ENCODE measurements at regions not wholly inside any gene's neighbourhood (a gene's known extent, or its start where the extent isn't known, plus 50 kb on each side); places are given as distances from the start of the nearest gene placed in this dataset.

DNA sequence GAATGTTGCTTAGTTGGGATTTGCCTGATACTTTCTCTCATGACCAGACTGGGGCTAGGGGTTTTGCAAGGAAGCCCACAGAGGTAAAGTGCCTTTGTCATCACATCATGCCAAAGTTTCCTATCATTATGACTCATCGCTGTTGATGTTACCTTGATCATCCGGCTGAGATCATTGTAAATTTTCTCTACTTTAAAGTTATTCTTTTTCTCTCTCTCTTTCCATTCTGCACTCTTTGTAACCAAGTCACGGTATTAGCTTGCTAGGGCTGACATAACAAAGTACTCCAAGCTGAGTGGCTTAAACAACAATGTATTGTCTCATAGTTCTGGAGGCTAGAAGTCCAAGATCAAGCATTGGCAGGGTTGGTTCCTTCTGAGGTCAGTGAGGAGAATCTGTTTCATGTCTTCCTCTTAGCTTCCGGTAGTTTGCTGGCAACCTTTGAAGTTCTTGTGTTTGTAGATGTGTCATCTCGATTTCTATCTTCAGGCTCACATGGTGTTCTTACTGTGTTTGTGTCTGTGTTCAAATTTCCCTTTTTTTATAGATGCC is 113.0 kb downstream of the DTHD1 start:
- WGBS, result 92% methylated on average over 5 of the region's 5 CpGs
- Histone ChIP-seq H3K27me3 (ENCODE audit: control insufficient read depth in 2 of 2, insufficient read depth in 1 of 2, low read length in 1 of 2) (no peaks in the 10 kb centered on the region), H3K36me3 (ENCODE audit: control insufficient read depth in 2 of 2, insufficient read depth in 2 of 2, low read length in 1 of 2) (no peaks in the 10 kb centered on the region), H3K27ac (ENCODE audit: low read depth in 1 of 2, low read length in 1 of 2) (no peak overlapping the region), H3K4me3 (ENCODE audit: low read length in 2 of 2) (no peak overlapping the region), H3K9me3 (ENCODE audit: control insufficient read depth in 2 of 2, insufficient read depth in 1 of 2, low read length in 1 of 2) (no peaks in the 10 kb centered on the region), H3K4me1 (ENCODE audit: control insufficient read depth in 2 of 2, insufficient read depth in 2 of 2, low read length in 2 of 2) (no peaks in the 10 kb centered on the region)
- peak in 3 of 9 donors; percentile 4 to 55 (median 5) for DNase-seq (ENCODE audit: low read depth in 6 of 9, low spot score in 9 of 9)

DNA sequence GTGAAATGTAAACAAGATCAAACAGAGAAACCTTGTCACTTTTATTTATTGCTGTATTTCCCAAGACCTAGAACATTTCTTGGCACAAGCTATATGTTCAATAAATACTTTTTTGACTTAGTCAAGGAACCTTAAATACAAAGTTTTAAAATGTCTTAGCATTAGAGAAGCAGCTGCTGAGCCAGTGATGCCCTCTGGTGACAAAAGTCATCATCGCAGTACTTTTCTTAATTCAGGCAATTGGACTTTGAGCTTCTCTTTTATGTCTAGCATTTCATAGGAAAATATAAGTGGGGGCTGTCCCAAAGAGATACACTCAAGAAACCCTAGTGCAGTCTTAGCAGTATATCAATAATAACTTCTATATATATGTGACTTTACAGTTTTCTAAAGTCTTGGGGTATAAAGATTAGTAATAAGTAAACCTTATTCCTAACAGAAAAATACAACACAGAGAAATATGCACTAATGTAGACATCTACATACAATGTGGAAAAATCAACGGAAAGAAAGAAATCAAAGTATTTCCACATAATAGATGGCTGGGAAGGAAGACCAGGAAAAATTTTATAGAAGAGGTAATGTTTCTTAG is 118.4 kb downstream of the DTHD1 start:
- WGBS, result 42% methylated on average over 2 of the region's 2 CpGs
- no peak overlapping the region for H3K27ac ChIP-seq (ENCODE audit: low read depth in 1 of 2, low read length in 1 of 2)
- H3K4me3 ChIP-seq (ENCODE audit: low read length in 2 of 2), result no peak overlapping the region
- no peaks in the 10 kb centered on the region for H3K4me1 ChIP-seq (ENCODE audit: control insufficient read depth in 2 of 2, insufficient read depth in 2 of 2, low read length in 2 of 2)
- no peaks in the 10 kb centered on the region for H3K36me3 ChIP-seq (ENCODE audit: control insufficient read depth in 2 of 2, insufficient read depth in 2 of 2, low read length in 1 of 2)
- DNase-seq (ENCODE audit: low read depth in 6 of 9, low spot score in 9 of 9), result peak in 8 of 9 donors; percentile 32 to 74 (median 46)
- no peaks in the 10 kb centered on the region for H3K9me3 ChIP-seq (ENCODE audit: control insufficient read depth in 2 of 2, insufficient read depth in 1 of 2, low read length in 1 of 2)
- no peaks in the 10 kb centered on the region for H3K27me3 ChIP-seq (ENCODE audit: control insufficient read depth in 2 of 2, insufficient read depth in 1 of 2, low read length in 1 of 2)

DNA sequence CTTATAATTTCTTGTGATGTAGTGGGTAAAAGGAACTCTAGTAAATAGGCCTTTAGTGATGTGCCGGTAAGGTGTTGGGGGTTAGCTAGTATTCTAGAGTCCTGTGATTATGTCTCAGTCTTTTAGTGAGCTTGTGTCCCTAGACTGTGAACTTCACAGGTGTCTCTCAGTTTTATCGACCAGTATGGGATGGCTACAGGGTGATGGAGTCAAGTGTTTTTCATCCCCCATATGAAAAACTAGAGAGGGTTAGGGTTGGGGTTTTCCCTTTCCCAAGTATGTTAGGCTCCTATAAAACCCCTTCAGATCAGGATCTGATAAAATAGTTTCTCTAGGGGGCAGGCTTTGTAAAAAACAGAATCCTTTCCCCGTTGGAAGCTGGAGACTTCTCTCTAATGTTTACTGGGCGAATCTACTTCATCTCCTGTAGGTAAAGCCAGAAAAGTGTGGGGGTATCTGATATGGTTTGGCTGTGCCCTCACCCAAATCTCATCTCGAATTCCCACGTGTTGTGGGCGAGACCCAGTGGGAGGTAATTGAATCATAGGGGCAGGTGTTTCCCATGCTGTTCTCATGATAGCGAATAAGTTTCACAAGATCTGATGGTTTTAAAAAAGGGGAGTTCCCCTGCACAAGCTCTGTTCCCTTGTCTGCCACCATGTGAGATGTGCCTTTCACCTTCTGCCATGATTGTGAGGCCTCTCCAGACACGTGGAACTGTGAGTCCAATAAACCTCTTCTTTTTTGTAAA is 120.8 kb downstream of the DTHD1 start:
- Histone ChIP-seq H3K36me3 (ENCODE audit: control insufficient read depth in 2 of 2, insufficient read depth in 2 of 2, low read length in 1 of 2) (no peaks in the 10 kb centered on the region), H3K9me3 (ENCODE audit: control insufficient read depth in 2 of 2, insufficient read depth in 1 of 2, low read length in 1 of 2) (no peaks in the 10 kb centered on the region), H3K4me3 (ENCODE audit: low read length in 2 of 2) (no peak overlapping the region), H3K27me3 (ENCODE audit: control insufficient read depth in 2 of 2, insufficient read depth in 1 of 2, low read length in 1 of 2) (no peaks in the 10 kb centered on the region), H3K4me1 (ENCODE audit: control insufficient read depth in 2 of 2, insufficient read depth in 2 of 2, low read length in 2 of 2) (no peaks in the 10 kb centered on the region), H3K27ac (ENCODE audit: low read depth in 1 of 2, low read length in 1 of 2) (no peak overlapping the region)
- DNase-seq (ENCODE audit: low read depth in 6 of 9, low spot score in 9 of 9), result no peak
- 94% methylated on average over 9 of the region's 9 CpGs for WGBS

DNA sequence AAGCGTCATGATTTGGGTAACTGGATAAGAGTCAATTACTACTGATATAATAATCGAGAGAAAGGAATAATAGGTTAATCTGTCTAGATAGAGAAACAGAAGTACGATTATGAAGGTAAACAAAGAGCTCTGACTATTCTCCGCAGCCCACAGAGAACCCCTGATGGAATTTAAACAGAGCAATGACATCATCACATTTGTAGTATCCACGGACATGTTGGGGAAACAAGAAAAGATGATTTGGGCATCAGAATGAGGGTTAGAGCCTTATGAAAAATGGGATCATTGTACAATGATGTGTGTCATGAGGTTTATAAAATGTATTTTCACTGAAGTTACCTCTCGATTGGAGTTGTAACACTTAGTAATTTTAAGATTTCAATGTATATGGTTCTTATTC is 129.9 kb downstream of the DTHD1 start:
- H3K4me1 ChIP-seq (ENCODE audit: control insufficient read depth in 2 of 2, insufficient read depth in 2 of 2, low read length in 2 of 2), result no peaks in the 10 kb centered on the region
- H3K36me3 ChIP-seq (ENCODE audit: control insufficient read depth in 2 of 2, insufficient read depth in 2 of 2, low read length in 1 of 2), result no peaks in the 10 kb centered on the region
- no peak overlapping the region for H3K27ac ChIP-seq (ENCODE audit: low read depth in 1 of 2, low read length in 1 of 2)
- no peaks in the 10 kb centered on the region for H3K9me3 ChIP-seq (ENCODE audit: control insufficient read depth in 2 of 2, insufficient read depth in 1 of 2, low read length in 1 of 2)
- no peak overlapping the region for H3K4me3 ChIP-seq (ENCODE audit: low read length in 2 of 2)
- 98% methylated on average over 6 of the region's 6 CpGs for WGBS
- DNase-seq (ENCODE audit: low read depth in 6 of 9, low spot score in 9 of 9), result no peak
- no peaks in the 10 kb centered on the region for H3K27me3 ChIP-seq (ENCODE audit: control insufficient read depth in 2 of 2, insufficient read depth in 1 of 2, low read length in 1 of 2)

DNA sequence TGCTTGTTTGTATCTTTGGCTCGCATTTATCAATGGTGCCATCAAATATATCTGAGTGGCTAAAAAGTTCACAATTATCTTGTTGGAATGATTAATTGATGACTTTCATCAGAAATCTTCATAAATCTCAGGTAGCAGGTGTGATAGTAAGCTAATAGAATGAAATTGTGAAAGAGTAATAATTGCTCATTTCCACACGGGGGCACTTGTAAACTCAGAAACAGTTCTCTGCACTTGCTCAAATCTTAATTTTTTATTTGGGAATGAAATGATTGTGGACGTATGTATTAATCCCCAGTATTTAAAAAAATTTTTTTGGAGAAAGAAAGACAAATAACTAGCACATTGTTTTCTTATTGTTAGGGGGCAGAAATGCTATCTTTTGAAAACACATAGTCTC is 132.8 kb downstream of the DTHD1 start:
- DNase-seq (ENCODE audit: low read depth in 6 of 9, low spot score in 9 of 9), result no peak
- WGBS, result 70% methylated on average over 3 of the region's 3 CpGs
- no peaks in the 10 kb centered on the region for H3K9me3 ChIP-seq (ENCODE audit: control insufficient read depth in 2 of 2, insufficient read depth in 1 of 2, low read length in 1 of 2)

DNA sequence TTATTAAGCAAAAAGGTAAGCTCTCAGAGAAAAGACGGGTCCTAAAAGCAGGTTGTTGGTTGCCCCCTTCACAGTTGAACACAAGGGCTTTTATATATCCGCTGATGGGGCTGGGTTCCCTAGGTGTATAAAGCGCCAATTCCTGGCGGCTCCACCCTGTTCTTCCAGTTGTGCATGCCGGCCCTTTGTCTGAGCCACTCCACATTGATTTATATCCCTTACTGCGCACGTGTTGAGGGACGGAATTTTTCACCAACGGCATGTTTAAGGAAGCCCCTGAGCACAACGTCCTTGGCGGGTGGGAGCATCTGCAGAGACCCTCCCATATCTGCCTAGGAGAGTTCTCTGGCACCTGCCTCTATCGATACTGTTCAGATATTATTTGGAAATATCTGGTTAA is 135.7 kb downstream of the DTHD1 start:
- no peak for DNase-seq (ENCODE audit: low read depth in 6 of 9, low spot score in 9 of 9)
- H3K4me3 ChIP-seq (ENCODE audit: low read length in 2 of 2), result no peak overlapping the region
- 92% methylated on average over 12 of the region's 12 CpGs for WGBS
- peaks cover 0 to 7% of the 10 kb centered on the region in 2 donors for H3K9me3 ChIP-seq (ENCODE audit: control insufficient read depth in 2 of 2, insufficient read depth in 1 of 2, low read length in 1 of 2)
- no peaks in the 10 kb centered on the region for H3K36me3 ChIP-seq (ENCODE audit: control insufficient read depth in 2 of 2, insufficient read depth in 2 of 2, low read length in 1 of 2)
- no peaks in the 10 kb centered on the region for H3K27me3 ChIP-seq (ENCODE audit: control insufficient read depth in 2 of 2, insufficient read depth in 1 of 2, low read length in 1 of 2)
- H3K27ac ChIP-seq (ENCODE audit: low read depth in 1 of 2, low read length in 1 of 2), result no peak overlapping the region
- no peaks in the 10 kb centered on the region for H3K4me1 ChIP-seq (ENCODE audit: control insufficient read depth in 2 of 2, insufficient read depth in 2 of 2, low read length in 2 of 2)

More for the DNA sequence above, 132.8 kb downstream of the DTHD1 start:
- Histone ChIP-seq H3K27me3 (ENCODE audit: control insufficient read depth in 2 of 2, insufficient read depth in 1 of 2, low read length in 1 of 2) (no peaks in the 10 kb centered on the region), H3K4me1 (ENCODE audit: control insufficient read depth in 2 of 2, insufficient read depth in 2 of 2, low read length in 2 of 2) (no peaks in the 10 kb centered on the region), H3K36me3 (ENCODE audit: control insufficient read depth in 2 of 2, insufficient read depth in 2 of 2, low read length in 1 of 2) (no peaks in the 10 kb centered on the region), H3K4me3 (ENCODE audit: low read length in 2 of 2) (no peak overlapping the region), H3K27ac (ENCODE audit: low read depth in 1 of 2, low read length in 1 of 2) (no peak overlapping the region)

DNA sequence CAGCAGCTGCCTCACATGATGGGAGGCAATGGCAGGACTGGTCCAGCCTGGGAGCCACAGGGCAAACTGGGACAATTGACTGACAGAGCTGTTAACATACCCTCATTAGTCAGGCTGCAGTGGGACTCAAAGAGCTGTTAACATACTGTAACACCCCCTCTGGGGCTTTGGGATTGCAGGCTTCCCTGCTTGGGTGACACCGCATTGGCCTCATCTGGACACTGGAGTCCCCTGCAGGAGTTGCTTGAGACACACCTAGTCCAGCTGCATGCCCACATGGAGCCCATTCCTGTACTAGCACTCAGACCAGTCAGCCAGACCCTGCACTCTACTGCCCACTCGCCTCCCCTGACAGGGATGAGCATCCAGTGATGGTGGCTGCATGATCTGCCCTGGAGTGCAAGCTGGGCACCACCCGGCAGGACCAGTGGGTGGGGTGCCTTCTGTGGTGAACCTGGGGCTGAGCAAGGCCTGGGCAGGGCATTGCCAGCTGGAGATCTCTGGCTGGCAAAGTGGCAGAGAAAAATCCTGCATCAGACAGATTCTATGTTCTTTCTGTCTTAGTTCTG is 138.8 kb downstream of the DTHD1 start:
- Histone ChIP-seq H3K4me3 (ENCODE audit: low read length in 2 of 2) (no peak overlapping the region), H3K27ac (ENCODE audit: low read depth in 1 of 2, low read length in 1 of 2) (no peak overlapping the region), H3K27me3 (ENCODE audit: control insufficient read depth in 2 of 2, insufficient read depth in 1 of 2, low read length in 1 of 2) (no peaks in the 10 kb centered on the region), H3K9me3 (ENCODE audit: control insufficient read depth in 2 of 2, insufficient read depth in 1 of 2, low read length in 1 of 2) (peaks cover 0 to 7% of the 10 kb centered on the region in 2 donors), H3K4me1 (ENCODE audit: control insufficient read depth in 2 of 2, insufficient read depth in 2 of 2, low read length in 2 of 2) (no peaks in the 10 kb centered on the region), H3K36me3 (ENCODE audit: control insufficient read depth in 2 of 2, insufficient read depth in 2 of 2, low read length in 1 of 2) (no peaks in the 10 kb centered on the region)
- 95% methylated on average over 3 of the region's 3 CpGs for WGBS
- no peak for DNase-seq (ENCODE audit: low read depth in 6 of 9, low spot score in 9 of 9)

DNA sequence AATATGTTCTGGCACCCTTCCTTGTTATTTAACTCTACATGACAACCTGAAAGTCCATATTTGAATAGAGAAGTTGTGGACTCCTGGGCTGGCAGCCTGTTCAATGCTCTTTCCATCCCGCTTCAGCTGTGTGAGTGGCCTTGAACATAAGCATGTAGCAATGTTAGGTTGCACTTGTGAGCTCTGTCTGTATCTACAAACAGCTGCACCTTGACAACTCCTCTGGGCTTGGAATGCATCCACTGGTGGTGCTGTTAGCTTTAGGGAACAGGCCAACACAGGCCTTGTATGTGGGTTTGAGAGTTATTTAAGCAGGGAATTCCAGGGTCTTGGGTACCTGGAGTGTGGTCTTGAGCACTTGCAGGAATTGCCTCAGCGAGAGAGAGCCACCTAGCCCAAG is 141.2 kb downstream of the DTHD1 start:
- WGBS, result 93% methylated on average over 2 of the region's 2 CpGs
- Histone ChIP-seq H3K27me3 (ENCODE audit: control insufficient read depth in 2 of 2, insufficient read depth in 1 of 2, low read length in 1 of 2) (no peaks in the 10 kb centered on the region), H3K4me1 (ENCODE audit: control insufficient read depth in 2 of 2, insufficient read depth in 2 of 2, low read length in 2 of 2) (no peaks in the 10 kb centered on the region), H3K9me3 (ENCODE audit: control insufficient read depth in 2 of 2, insufficient read depth in 1 of 2, low read length in 1 of 2) (peaks cover 0 to 7% of the 10 kb centered on the region in 2 donors), H3K27ac (ENCODE audit: low read depth in 1 of 2, low read length in 1 of 2) (no peak overlapping the region), H3K4me3 (ENCODE audit: low read length in 2 of 2) (no peak overlapping the region), H3K36me3 (ENCODE audit: control insufficient read depth in 2 of 2, insufficient read depth in 2 of 2, low read length in 1 of 2) (no peaks in the 10 kb centered on the region)
- no peak for DNase-seq (ENCODE audit: low read depth in 6 of 9, low spot score in 9 of 9)

DNA sequence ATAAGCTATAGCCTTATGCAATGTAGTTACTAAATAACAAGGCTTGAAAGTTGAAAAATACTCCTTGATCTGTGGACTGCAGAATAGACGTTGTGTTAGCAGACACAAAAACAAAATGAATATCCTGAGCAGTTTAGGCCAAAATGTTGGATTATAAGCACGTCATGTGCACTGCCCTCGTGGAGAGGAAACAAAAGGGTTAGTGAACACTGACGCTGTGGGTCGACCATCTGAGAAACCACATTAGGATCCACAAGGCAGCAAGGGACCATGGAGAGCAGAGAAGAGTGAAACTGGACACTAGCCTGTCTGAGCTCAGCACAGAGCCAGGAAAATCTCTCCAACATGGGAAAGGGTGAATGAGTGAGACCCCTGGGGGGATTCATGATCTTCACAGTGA is 145.3 kb downstream of the DTHD1 start:
- 92% methylated on average over 5 of the region's 5 CpGs for WGBS
- no peaks in the 10 kb centered on the region for H3K27me3 ChIP-seq (ENCODE audit: control insufficient read depth in 2 of 2, insufficient read depth in 1 of 2, low read length in 1 of 2)
- no peak overlapping the region for H3K27ac ChIP-seq (ENCODE audit: low read depth in 1 of 2, low read length in 1 of 2)
- H3K36me3 ChIP-seq (ENCODE audit: control insufficient read depth in 2 of 2, insufficient read depth in 2 of 2, low read length in 1 of 2), result no peaks in the 10 kb centered on the region
- no peaks in the 10 kb centered on the region for H3K9me3 ChIP-seq (ENCODE audit: control insufficient read depth in 2 of 2, insufficient read depth in 1 of 2, low read length in 1 of 2)
- H3K4me3 ChIP-seq (ENCODE audit: low read length in 2 of 2), result no peak overlapping the region
- no peak for DNase-seq (ENCODE audit: low read depth in 6 of 9, low spot score in 9 of 9)
- no peaks in the 10 kb centered on the region for H3K4me1 ChIP-seq (ENCODE audit: control insufficient read depth in 2 of 2, insufficient read depth in 2 of 2, low read length in 2 of 2)
